GM12892 (cell line): ENCODE measurements at regions not wholly inside any gene's neighbourhood (a gene's known extent, or its start where the extent isn't known, plus 50 kb on each side); places are given as distances from the start of the nearest gene placed in this dataset.

Experiments
- POLR2A ChIP-seq: IDR thresholded peaks from 2 replicates; pipeline ENCODE4 v1.6.1; 2011; ENCODE audit warnings: low read depth, low read length, control low read depth
- POLR2AphosphoS5 ChIP-seq: IDR thresholded peaks from 2 replicates; pipeline ENCODE4 v1.6.1; 2011; ENCODE audit warnings: low read depth, low read length, control low read depth

- TF ChIP-seq POLR2A = no peak
- no peak for TF ChIP-seq POLR2AphosphoS5
Observed at GRCh38 chr2:83953697-83954096, 505.4 kb downstream of the SUCLG1 start.
